ENCODE measurements at regions not wholly inside any gene's neighbourhood (a gene's known extent, or its start where the extent isn't known, plus 50 kb on each side); places are given as distances from the start of the nearest gene placed in this dataset.
"Not testable (repeated sequence)": the region's sequence is repeated elsewhere in the genome, so short reads cannot be mapped to it uniquely, and the experiment has no call there.

DNA sequence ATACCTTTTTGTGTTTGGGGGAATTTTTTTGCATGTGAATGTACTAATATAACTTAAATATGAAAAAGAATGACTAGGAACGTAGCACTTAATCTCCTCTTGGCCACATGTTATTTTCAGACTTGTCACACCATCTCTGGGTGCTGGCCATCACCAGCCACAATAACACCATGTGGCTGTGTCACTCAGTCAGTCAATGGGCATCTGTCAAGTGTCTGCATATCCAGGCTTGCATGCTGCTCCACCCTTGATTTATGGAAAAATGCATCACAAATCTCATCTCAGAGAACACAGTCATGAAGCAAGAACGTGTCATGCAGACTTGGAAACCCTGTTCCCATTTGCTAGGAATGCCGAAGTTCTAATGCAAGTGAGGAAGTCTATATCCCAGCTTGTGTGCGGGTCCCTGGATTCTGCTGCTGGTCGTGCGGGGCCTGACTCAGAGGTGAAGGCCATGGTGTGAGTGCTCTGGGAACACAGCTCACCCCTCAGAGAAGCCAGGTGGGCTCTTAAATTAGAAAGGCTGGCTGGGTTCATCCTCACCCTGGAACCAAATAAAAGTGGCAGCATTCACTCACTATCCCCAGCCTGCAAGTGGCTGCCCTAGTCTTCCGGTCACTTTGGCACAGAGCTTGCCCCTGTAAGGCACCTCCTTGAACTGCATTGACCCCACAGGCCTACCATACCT lies 53.6 kb upstream of the ARHGEF7 start:
- no peak overlapping the region for H3K27ac Mint-ChIP-seq (ENCODE audit: unreplicated experiment)
- Histone ChIP-seq H3K36me3 (ENCODE audit: control insufficient read depth, insufficient read depth, low read length) (no peaks in the 10 kb centered on the region), H3K4me1 (no peaks in the 10 kb centered on the region), H3K27me3 (replicated peaks; ENCODE audit: control insufficient read depth, insufficient read depth, low read length) (no peaks in the 10 kb centered on the region), H3K4me3 (ENCODE audit: low read depth, low read length) (no peak overlapping the region), H3K9me3 (no peaks in the 10 kb centered on the region; the same call in 1 of the 2 replicates)
- no peaks in the 10 kb centered on the region for H3K4me1 Mint-ChIP-seq (ENCODE audit: low read depth, unreplicated experiment)
- peaks cover 8% of the 10 kb centered on the region for H3K27me3 Mint-ChIP-seq (ENCODE audit: insufficient read depth, unreplicated experiment)
- CTCF ChIA-PET = no interaction called here
- TF ChIP-seq, protein P1, sequence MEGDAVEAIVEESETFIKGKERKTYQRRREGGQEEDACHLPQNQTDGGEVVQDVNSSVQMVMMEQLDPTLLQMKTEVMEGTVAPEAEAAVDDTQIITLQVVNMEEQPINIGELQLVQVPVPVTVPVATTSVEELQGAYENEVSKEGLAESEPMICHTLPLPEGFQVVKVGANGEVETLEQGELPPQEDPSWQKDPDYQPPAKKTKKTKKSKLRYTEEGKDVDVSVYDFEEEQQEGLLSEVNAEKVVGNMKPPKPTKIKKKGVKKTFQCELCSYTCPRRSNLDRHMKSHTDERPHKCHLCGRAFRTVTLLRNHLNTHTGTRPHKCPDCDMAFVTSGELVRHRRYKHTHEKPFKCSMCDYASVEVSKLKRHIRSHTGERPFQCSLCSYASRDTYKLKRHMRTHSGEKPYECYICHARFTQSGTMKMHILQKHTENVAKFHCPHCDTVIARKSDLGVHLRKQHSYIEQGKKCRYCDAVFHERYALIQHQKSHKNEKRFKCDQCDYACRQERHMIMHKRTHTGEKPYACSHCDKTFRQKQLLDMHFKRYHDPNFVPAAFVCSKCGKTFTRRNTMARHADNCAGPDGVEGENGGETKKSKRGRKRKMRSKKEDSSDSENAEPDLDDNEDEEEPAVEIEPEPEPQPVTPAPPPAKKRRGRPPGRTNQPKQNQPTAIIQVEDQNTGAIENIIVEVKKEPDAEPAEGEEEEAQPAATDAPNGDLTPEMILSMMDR (IDR thresholded peaks at IDR 0.05; ENCODE audit: insufficient read depth in 1 of 2, low read depth in 1 of 2, low read length in 1 of 2, severe bottlenecking in 1 of 2, unreplicated experiment in 1 of 2) = no peak
- H3K36me3 Mint-ChIP-seq (ENCODE audit: insufficient read depth, unreplicated experiment) = no peaks in the 10 kb centered on the region
- POLR2A ChIA-PET = no interaction called here
- H3K9me3 Mint-ChIP-seq (ENCODE audit: unreplicated experiment) = no peaks in the 10 kb centered on the region
- no peak overlapping the region for H3K4me3 Mint-ChIP-seq (ENCODE audit: unreplicated experiment)
- intact Hi-C loops (cut with micrococcal nuclease; ENCODE audit: unreplicated experiment) = no loop called here
- DNase-seq = no peak
- no TSS peak for BruUV-seq (replicated peaks)

DNA sequence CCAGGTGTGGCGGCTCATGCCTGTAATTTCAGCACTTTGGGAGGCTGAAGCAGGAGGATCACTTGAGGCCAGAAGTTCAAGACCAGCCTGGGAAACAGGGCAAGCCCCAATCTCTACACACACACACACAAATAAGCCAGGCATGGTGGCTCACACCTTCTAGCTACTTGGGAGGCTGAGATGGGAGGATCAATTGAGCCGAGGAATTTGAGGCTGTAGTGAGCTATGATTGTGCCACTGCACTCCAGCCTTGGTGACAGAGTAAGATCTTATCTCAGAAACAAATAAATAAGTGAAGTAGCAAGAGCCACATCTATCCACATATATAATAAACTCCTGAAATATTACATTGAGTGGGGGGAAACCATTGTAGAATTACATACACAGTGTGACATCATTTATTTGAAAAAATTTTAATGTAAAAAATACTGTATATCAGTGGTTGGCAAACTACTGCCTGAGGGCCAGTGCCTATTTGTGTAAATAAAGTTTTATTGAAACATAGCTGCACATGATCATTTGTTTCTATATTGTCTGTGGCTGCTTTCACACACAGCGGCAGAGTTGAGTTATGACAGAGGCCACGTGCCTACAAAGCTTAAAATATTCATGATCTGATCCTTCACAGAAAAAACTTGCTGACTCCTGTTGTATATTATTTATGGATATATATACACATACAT lies 54.7 kb upstream of the ARHGEF7 start:
- TF ChIP-seq, protein P1 (IDR thresholded peaks at IDR 0.05; ENCODE audit: insufficient read depth in 1 of 2, low read depth in 1 of 2, low read length in 1 of 2, severe bottlenecking in 1 of 2, unreplicated experiment in 1 of 2) = no peak
- Mint-ChIP-seq H3K4me1 (ENCODE audit: low read depth, unreplicated experiment) (no peaks in the 10 kb centered on the region), H3K4me3 (ENCODE audit: unreplicated experiment) (no peak overlapping the region), H3K27me3 (ENCODE audit: insufficient read depth, unreplicated experiment) (peaks cover 12% of the 10 kb centered on the region), H3K9me3 (ENCODE audit: unreplicated experiment) (no peaks in the 10 kb centered on the region), H3K36me3 (ENCODE audit: insufficient read depth, unreplicated experiment) (no peaks in the 10 kb centered on the region), H3K27ac (ENCODE audit: unreplicated experiment) (no peak overlapping the region)
- H3K36me3 ChIP-seq (ENCODE audit: control insufficient read depth, insufficient read depth, low read length) = no peaks in the 10 kb centered on the region
- DNase-seq = no peak
- H3K4me1 ChIP-seq = no peaks in the 10 kb centered on the region
- no TSS peak for BruUV-seq (replicated peaks)
- CTCF ChIA-PET = interaction anchor here (0.5 to 0.6 kb wide), 2 partner anchors 156 to 345 kb away, joined by 3 read pairs; no protein-coding TSS in a partner anchor
- H3K27me3 ChIP-seq (replicated peaks; ENCODE audit: control insufficient read depth, insufficient read depth, low read length) = no peaks in the 10 kb centered on the region
- POLR2A ChIA-PET = no interaction called here
- no peak overlapping the region for H3K4me3 ChIP-seq (ENCODE audit: low read depth, low read length)
- no peaks in the 10 kb centered on the region; the same call in 1 of the 2 replicates for H3K9me3 ChIP-seq
- intact Hi-C loops (cut with micrococcal nuclease; ENCODE audit: unreplicated experiment) = no loop called here

DNA sequence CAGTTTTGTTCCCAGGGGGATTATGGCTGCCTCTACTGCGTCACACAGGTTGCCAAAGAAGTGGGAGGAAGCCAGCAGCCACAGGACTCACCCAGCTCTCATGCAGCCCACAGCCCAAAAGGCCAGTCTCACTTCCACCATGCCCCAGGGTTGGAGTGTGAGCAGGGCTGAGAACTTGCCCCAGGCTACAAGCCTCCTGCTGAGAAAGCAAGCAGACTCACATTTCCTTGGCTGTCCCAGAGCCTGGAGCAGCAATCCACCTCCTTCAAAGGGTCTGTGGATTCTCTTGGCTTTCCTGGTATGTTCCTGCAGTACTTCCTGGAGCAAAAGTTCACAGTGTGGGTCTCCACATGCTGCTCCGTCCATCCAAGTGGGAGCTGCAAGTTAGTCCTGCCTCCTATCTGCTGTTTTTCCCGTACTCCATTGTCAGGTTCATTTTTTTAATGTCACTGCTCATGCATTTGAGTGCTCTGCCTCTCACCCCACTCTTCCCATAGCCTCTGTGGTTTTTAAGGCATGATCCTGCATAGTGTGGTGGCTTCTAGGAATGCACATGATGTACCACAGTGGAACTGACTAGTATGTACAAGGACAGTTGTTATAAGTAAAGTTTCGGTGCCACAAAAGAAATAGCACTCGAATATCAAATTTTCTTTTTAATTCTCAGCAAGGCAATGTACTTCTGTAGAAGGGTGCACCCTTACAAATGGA lies 56.2 kb upstream of the ARHGEF7 start:
- no peak overlapping the region for H3K4me3 Mint-ChIP-seq (ENCODE audit: unreplicated experiment)
- Histone ChIP-seq H3K9me3 (no peaks in the 10 kb centered on the region; the same call in 1 of the 2 replicates), H3K27me3 (replicated peaks; ENCODE audit: control insufficient read depth, insufficient read depth, low read length) (no peaks in the 10 kb centered on the region), H3K36me3 (ENCODE audit: control insufficient read depth, insufficient read depth, low read length) (no peaks in the 10 kb centered on the region), H3K4me3 (ENCODE audit: low read depth, low read length) (no peak overlapping the region), H3K4me1 (no peaks in the 10 kb centered on the region)
- H3K27me3 Mint-ChIP-seq (ENCODE audit: insufficient read depth, unreplicated experiment) = peaks cover 18% of the 10 kb centered on the region
- POLR2A ChIA-PET = no interaction called here
- intact Hi-C loops (cut with micrococcal nuclease; ENCODE audit: unreplicated experiment) = no loop called here
- no peaks in the 10 kb centered on the region for H3K36me3 Mint-ChIP-seq (ENCODE audit: insufficient read depth, unreplicated experiment)
- TF ChIP-seq, protein P1 (IDR thresholded peaks at IDR 0.05; ENCODE audit: insufficient read depth in 1 of 2, low read depth in 1 of 2, low read length in 1 of 2, severe bottlenecking in 1 of 2, unreplicated experiment in 1 of 2) = no peak
- no peak for DNase-seq
- no peaks in the 10 kb centered on the region for H3K4me1 Mint-ChIP-seq (ENCODE audit: low read depth, unreplicated experiment)
- no peaks in the 10 kb centered on the region for H3K9me3 Mint-ChIP-seq (ENCODE audit: unreplicated experiment)
- no TSS peak for BruUV-seq (replicated peaks)
- CTCF ChIA-PET = no interaction called here
- no peak overlapping the region for H3K27ac Mint-ChIP-seq (ENCODE audit: unreplicated experiment)

DNA sequence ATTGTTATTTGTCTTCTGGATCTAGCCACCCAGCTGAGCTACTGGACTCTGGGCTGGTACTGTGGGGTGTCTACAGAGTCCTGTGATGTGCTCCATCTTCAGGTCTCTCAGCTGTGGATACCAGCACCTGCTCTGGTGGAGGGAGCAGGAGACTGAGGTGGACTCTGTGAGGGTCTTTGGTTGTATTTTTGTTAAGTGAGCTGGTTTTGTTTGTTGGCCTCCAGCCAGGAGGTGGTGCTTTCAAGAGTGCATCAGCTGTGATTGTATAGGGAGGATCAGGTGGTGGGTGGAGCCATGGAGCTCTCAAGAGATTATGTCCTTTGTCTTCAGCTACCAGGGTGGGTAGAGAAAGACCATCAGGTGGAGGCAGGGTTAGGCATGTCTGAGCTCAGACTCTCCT lies 56.8 kb upstream of the ARHGEF7 start:
- CTCF ChIA-PET; H3K27ac Mint-ChIP-seq (ENCODE audit: unreplicated experiment); H3K4me1 Mint-ChIP-seq (ENCODE audit: low read depth, unreplicated experiment); H3K4me3 Mint-ChIP-seq (ENCODE audit: unreplicated experiment); DNase-seq; H3K9me3 Mint-ChIP-seq (ENCODE audit: unreplicated experiment); H3K9me3 ChIP-seq; intact Hi-C loops (cut with micrococcal nuclease; ENCODE audit: unreplicated experiment); H3K4me1 ChIP-seq; POLR2A ChIA-PET; BruUV-seq (replicated peaks); H3K36me3 Mint-ChIP-seq (ENCODE audit: insufficient read depth, unreplicated experiment); H3K36me3 ChIP-seq (ENCODE audit: control insufficient read depth, insufficient read depth, low read length); H3K4me3 ChIP-seq (ENCODE audit: low read depth, low read length); H3K27me3 ChIP-seq (replicated peaks; ENCODE audit: control insufficient read depth, insufficient read depth, low read length): not testable (repeated sequence)
- peaks cover 23% of the 10 kb centered on the region for H3K27me3 Mint-ChIP-seq (ENCODE audit: insufficient read depth, unreplicated experiment)

All from Caco-2 (cell line).